GM18867 (cell line): ENCODE measurements at regions not wholly inside any gene's neighbourhood (a gene's known extent, or its start where the extent isn't known, plus 50 kb on each side); places are given as distances from the start of the nearest gene placed in this dataset.

Source experiments
- ATAC-seq: cut with Tn5 transposase; IDR thresholded peaks from one replicate; pipeline ENCODE4 v1.9.1; 2021; ENCODE audit warnings: mild to moderate bottlenecking, moderate library complexity; ENCODE audit not compliant: unreplicated experiment

DNA sequence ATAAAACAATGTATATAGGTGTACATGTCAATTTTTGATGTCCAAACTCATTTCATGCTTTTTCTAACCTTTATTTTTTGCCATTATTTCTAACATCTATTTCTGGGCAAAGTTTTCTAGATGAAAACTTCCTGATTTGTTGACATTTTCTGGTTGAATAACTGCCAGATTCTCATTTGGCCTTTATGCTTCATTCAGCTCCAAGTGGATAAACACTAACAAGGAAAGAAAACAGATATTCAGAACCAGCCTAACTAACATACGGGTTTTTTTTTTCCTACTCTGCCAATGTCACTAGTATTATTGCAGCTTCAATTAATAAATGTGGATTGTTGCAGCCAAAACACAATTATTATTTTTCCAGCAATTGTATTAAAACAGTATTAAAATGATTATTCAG, 50.9 kb upstream of the RAP1GDS1 start:
- ATAC-seq, result no peak

DNA sequence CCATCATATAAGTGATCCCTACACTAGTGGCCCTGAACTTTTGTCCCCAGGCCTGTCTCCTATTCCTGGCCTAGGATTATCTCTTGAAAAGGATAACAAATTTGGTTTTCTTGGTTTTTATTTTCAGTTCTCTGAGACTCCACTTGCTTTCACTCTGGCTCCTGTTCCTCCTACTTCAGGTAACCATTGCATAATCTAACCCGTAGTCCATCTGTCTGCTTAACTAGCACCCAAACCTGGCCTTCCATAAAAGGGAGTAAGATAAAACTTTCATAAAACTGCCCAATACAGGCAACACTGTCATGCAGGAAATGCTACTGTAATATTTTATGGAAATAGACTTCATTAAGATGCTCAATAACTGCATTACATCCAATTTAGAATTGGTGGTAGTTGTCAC, 52.1 kb upstream of the RAP1GDS1 start:
- ATAC-seq, result no peak

DNA sequence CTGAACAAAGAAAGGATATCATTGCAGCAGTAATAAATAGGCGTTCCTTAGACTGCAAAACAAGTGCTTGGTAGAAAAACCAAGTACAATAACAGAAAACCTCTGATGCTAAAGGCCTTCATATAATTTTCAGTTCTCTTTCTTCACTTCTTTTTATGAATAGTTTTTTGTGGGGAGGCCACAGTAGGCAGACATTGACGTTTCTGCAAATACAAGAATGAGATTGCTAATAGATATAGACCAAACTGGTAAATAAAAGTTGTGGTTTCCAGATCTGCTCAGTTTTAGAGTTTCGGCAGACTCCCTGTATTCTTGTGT, 57.0 kb upstream of the RAP1GDS1 start:
- peak; percentile 58 for ATAC-seq

- peak; percentile 85 for ATAC-seq
Observed at GRCh38 chr4:98203332-98204235, 57.6 kb upstream of the RAP1GDS1 start.

GRCh38 chr4:98202907-98203306, 58.3 kb upstream of the RAP1GDS1 start:
- no peak for ATAC-seq

DNA sequence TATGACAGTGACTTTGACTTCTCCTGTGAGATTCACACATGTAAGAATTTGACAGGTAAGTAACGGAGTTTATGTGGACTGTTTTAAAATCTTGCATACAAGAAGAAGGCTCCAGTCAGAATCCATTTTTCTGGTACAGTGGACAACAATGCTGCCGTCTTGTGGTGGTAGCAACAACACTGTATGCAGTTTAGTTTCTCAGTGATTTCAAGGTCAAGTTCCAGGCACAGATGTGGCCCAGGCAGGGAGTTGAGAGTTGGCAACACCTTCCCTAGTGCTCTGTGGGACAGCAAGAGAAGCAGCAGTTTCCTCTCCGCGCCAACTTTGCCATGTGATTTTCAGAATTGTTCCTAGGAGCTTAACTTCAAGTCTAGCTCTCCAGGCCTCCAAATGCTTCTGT, 56.0 kb upstream of the STPG2 start:
- ATAC-seq, result no peak

DNA sequence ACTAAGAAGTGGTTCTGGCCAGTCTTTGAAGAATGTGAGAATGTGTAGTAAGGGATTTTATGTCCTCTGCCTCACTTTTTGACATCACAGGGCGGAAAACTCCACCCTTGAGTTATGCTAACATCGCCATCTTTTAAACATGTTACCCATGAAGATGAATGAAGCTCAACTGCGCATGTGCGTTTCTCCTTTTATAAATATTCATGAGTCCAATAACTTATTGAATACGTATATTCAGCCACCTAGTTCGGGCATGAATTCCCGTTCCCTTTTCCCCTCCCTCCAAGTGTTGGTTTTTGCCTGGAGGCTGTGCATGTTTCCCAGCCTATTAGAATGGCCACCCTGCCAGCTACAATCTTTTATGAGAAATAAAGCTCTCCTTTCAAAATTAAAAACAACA, 51.7 kb upstream of the STPG2 start:
- ATAC-seq, result no peak

DNA sequence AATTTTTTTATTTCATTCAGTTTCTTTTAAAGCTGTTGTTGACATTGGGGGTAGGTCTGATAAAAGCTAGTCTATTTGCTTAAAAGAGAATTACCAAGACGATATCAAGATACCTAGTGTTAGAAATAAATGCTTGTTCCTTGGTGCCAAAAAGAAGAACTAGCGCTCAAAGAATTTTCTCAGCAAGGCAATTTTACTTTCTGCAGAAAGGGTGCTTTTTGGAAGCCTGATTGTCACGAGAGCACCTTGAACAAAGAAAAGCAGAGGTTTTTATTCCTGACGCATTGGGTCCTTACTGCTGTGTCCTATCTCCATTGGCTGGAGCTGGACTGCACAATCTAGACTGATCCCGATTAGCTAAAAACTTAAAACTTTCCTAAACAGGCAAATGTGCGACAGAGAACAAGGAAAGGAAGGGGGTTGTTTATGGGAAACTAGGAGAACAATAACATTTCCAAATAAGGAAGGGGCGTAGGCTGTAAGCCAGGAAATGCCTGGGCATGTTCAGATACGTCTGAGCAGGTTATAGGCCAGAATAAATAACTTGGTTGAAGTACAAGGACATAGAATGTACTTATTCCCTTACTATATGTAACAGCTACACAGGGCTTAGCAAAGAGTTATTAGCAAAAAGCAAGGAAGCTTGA, 50.3 kb upstream of the STPG2 start:
- ATAC-seq, result no peak
